HepG2 (cell line): ENCODE measurements at regions not wholly inside any gene's neighbourhood (a gene's known extent, or its start where the extent isn't known, plus 50 kb on each side); places are given as distances from the start of the nearest gene placed in this dataset.

Experiments used
- CHD2 ChIP-seq: IDR thresholded peaks from 2 replicates; pipeline ENCODE4 v1.6.1; 2011; ENCODE audit warnings: low read depth, low read length, improper control_type of control experiment
- EP300 ChIP-seq, 3 experiments: sonication (generic) in 1 of 3; formaldehyde crosslinking in 1 of 3; IDR thresholded peaks; 2 replicates each; pipeline versions ENCODE4 v1.5.1 to v1.6.1; 2011 to 2020; ENCODE audit warnings: low read depth in 2 of 3, low read length in 2 of 3, borderline replicate concordance in 1 of 3, improper control_type of control experiment in 1 of 3, mild to moderate bottlenecking in 1 of 3, missing genetic modification reagents in 1 of 3, moderate library complexity in 1 of 3
- REXO4 ChIP-seq: sonication (generic); formaldehyde crosslinking; IDR thresholded peaks from 2 replicates; pipeline ENCODE4 v1.8.0; 2022; ENCODE audit warnings: missing genetic modification reagents, mild to moderate bottlenecking, borderline replicate concordance
- XBP1 ChIP-seq: sonication (generic); formaldehyde crosslinking; IDR thresholded peaks from 2 replicates; pipeline ENCODE4 v1.5.0; 2020; ENCODE audit warnings: missing genetic modification reagents
- ZBTB44 ChIP-seq: sonication (generic); formaldehyde crosslinking; IDR thresholded peaks from 2 replicates; pipeline ENCODE4 v1.4.0; 2020; ENCODE audit warnings: missing genetic modification reagents
- ZNF318 ChIP-seq: sonication (generic); formaldehyde crosslinking; IDR thresholded peaks from 2 replicates; pipeline ENCODE4 v1.4.0; 2020; ENCODE audit warnings: mild to moderate bottlenecking, missing genetic modification reagents

DNA sequence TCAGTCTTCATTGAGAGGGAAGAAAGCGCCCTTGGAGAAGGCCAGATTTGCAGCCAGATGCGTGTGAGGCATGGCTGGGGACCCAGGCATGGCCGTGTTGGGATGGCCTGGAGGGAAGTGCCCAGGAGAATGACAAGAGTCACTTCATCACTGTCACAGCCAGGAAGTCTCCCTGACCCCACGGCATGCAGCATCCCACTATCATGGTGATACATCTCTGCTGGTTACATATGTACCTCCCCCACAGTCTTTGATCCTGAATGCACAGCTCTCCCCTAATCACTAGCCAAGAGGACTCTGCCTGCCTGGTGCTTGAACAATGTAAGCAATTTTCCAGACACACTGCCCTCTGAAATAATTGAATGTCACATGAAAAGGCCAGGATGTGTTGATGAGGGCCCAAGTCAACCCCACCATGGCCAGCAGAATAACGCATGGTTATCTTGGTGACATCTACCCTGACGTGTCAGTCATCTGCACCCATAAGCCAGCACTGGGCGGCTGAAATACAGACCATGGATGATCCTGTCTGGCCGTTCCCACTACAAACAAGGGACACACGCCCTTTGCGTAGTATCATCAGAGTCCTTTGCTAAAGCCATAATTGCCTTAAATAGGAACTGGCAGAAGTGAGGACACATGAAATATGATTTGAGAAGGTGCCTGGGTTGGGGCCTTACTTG lies 149.7 kb upstream of the SPACA7 start (continued):
- TF ChIP-seq EP300 (IDR thresholded peaks at IDR 0.05; ENCODE audit: low read depth in 2 of 2, low read length in 2 of 2): no peak
- TF ChIP-seq EP300 (CRISPR knock-in tag; IDR thresholded peaks at IDR 0.05; ENCODE audit: borderline replicate concordance): no peak
- TF ChIP-seq REXO4 (CRISPR knock-in tag): no peak
- no peak for TF ChIP-seq ZBTB44 (CRISPR knock-in tag)
- TF ChIP-seq CHD2: no peak
- TF ChIP-seq ZNF318 (CRISPR knock-in tag): no peak
- TF ChIP-seq XBP1 (CRISPR knock-in tag): no peak
